ENCODE measurements at regions not wholly inside any gene's neighbourhood (a gene's known extent, or its start where the extent isn't known, plus 50 kb on each side); places are given as distances from the start of the nearest gene placed in this dataset.

- no peak for TF ChIP-seq ETS1 (IDR thresholded peaks at IDR 0.05)
- TF ChIP-seq ZNF331 (CRISPR knock-in tag; IDR thresholded peaks at IDR 0.05; ENCODE audit: low read depth): no peak
Observed at GRCh38 chr1:208314431-208314830, 70.2 kb upstream of the PLXNA2 start (continued).

DNA sequence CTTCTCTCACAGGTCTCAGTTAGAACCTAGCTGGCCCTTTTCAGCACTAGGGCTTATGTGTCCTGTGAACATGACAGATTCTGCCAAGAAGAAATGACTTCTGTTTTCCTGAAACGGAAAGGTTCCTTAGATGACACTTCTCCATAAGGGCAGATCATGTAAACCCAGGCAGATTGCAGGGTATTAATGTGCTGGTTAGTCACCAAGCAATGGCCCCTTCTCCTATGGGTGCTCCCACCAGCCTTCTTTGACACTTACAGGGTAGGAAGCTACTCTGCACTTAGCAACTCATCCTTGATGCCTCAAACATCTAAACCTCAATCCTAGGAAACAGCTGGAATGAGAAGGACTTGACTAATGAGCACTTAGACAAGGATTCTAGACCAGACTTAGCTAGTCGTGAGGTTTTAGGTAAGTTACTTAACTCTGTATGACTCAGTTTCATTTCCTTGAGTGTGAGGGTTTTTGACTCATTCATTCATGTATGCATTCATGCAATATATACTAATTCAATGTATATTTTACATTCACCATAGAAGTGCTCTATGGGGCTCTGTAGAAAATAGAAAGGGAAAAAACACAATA lies 74.1 kb upstream of the PLXNA2 start:
- Mint-ChIP-seq H3K4me3 (no peak overlapping the region), H3K4me1 (no peaks in the 10 kb centered on the region), H3K9me3 (no peaks in the 10 kb centered on the region), H3K27me3 (ENCODE audit: insufficient read depth, low read depth, poor library complexity) (no peaks in the 10 kb centered on the region), H3K36me3 (ENCODE audit: low read depth) (no peaks in the 10 kb centered on the region), H3K27ac (no peak overlapping the region)
- ATAC-seq: no peak
- H3K27ac ChIP-seq (ENCODE audit: low read depth): no peak overlapping the region
- TF ChIP-seq REST (IDR thresholded peaks at IDR 0.05; ENCODE audit: unreplicated experiment): no peak
- no peaks in the 10 kb centered on the region for H4K20me1 ChIP-seq (replicated peaks; ENCODE audit: insufficient read depth)
- no peaks in the 10 kb centered on the region for H3K79me2 ChIP-seq (replicated peaks; ENCODE audit: insufficient read depth)
- H2AFZ ChIP-seq: no peak overlapping the region
- H3F3A ChIP-seq (replicated peaks; ENCODE audit: low read depth): no peaks in the 10 kb centered on the region
- H3K36me3 ChIP-seq (ENCODE audit: insufficient read depth): no peaks in the 10 kb centered on the region
- H3K4me2 ChIP-seq: no peak overlapping the region
- no peak overlapping the region for H3K4me3 ChIP-seq
- no peak for DNase-seq (ENCODE audit: low spot score)
- H3K9me2 ChIP-seq (ENCODE audit: insufficient read depth): peaks cover 19% of the 10 kb centered on the region; the same call in 1 of the 2 replicates
- no peaks in the 10 kb centered on the region for H3K27me3 ChIP-seq (ENCODE audit: insufficient read depth)
- no peaks in the 10 kb centered on the region for H3K4me1 ChIP-seq (ENCODE audit: insufficient read depth)

- Mint-ChIP-seq H3K36me3 (ENCODE audit: low read depth) (no peaks in the 10 kb centered on the region), H3K4me1 (peaks cover 12% of the 10 kb centered on the region; the same call in 2 of the 3 replicates), H3K4me3 (no peak overlapping the region), H3K27me3 (ENCODE audit: insufficient read depth, low read depth, poor library complexity) (peaks cover 2% of the 10 kb centered on the region), H3K27ac (no peak overlapping the region), H3K9me3 (no peaks in the 10 kb centered on the region)
- Histone ChIP-seq H4K20me1 (replicated peaks; ENCODE audit: insufficient read depth) (no peaks in the 10 kb centered on the region), H3K4me2 (no peak overlapping the region), H3K27me3 (ENCODE audit: insufficient read depth) (no peaks in the 10 kb centered on the region), H3K4me3 (no peak overlapping the region), H2AFZ (peak overlapping the region; percentile 92), H3K4me1 (ENCODE audit: insufficient read depth) (peaks cover 3% of the 10 kb centered on the region), H3K79me2 (replicated peaks; ENCODE audit: insufficient read depth) (no peaks in the 10 kb centered on the region), H3K27ac (ENCODE audit: low read depth) (no peak overlapping the region), H3F3A (replicated peaks; ENCODE audit: low read depth) (no peaks in the 10 kb centered on the region), H3K9me2 (ENCODE audit: insufficient read depth) (peaks cover 6% of the 10 kb centered on the region; the same call in 1 of the 2 replicates), H3K36me3 (ENCODE audit: insufficient read depth) (no peaks in the 10 kb centered on the region)
- no peak for ATAC-seq
- DNase-seq (ENCODE audit: low spot score): peak; percentile 17
- TF ChIP-seq NANOG (IDR thresholded peaks at IDR 0.05; ENCODE audit: borderline replicate concordance): no peak
- TF ChIP-seq REST (IDR thresholded peaks at IDR 0.05; ENCODE audit: unreplicated experiment): no peak
- no peak for TF ChIP-seq STAT1 (IDR thresholded peaks at IDR 0.05; ENCODE audit: unreplicated experiment)
- no peak for TF ChIP-seq EZH2 (IDR thresholded peaks at IDR 0.05; ENCODE audit: low read depth, unreplicated experiment)
- TF ChIP-seq CTCF (conservative IDR thresholded peaks at IDR 0.05; ENCODE audit: low read depth in 2 of 2): no peak
- TF ChIP-seq CREB1 (CRISPR knock-in tag; IDR thresholded peaks at IDR 0.05; ENCODE audit: low read depth): no peak
- no peak for TF ChIP-seq EZH2phosphoT487 (IDR thresholded peaks at IDR 0.05; ENCODE audit: unreplicated experiment)
- TF ChIP-seq ZNF331 (CRISPR knock-in tag; IDR thresholded peaks at IDR 0.05; ENCODE audit: low read depth): no peak
- TF ChIP-seq POLR2AphosphoS5 (IDR thresholded peaks at IDR 0.05; ENCODE audit: low read depth): no peak
- no peak for TF ChIP-seq ETS1 (IDR thresholded peaks at IDR 0.05)
- no peak for TF ChIP-seq JUNB (IDR thresholded peaks at IDR 0.05; ENCODE audit: unreplicated experiment)
Observed at GRCh38 chr1:208324005-208324404, 79.8 kb upstream of the PLXNA2 start.

Data from GM23338 (cell line).